ENCODE measurements at regions not wholly inside any gene's neighbourhood (a gene's known extent, or its start where the extent isn't known, plus 50 kb on each side); places are given as distances from the start of the nearest gene placed in this dataset.

DNA sequence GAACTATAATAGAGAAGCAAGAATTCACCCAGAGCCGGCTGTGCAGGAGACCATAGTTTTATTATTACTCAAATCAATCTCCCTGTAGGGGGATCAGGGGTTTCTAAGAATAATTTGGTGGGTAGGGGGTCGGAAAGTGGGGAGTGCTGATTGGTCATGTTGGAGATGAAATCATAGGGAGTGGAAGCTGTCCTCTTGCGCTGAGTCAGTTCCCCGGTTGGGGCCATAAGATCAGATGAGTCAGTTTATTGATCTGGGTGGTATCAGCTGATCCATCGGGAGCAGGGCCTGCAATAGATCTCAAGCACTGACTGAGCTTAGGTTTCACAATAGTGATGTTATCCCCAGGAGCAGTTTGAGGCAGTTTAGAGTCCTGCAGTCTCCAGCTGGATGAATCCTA, 97.0 kb upstream of the SNRPN start:
- TF ChIP-seq, protein P1, sequence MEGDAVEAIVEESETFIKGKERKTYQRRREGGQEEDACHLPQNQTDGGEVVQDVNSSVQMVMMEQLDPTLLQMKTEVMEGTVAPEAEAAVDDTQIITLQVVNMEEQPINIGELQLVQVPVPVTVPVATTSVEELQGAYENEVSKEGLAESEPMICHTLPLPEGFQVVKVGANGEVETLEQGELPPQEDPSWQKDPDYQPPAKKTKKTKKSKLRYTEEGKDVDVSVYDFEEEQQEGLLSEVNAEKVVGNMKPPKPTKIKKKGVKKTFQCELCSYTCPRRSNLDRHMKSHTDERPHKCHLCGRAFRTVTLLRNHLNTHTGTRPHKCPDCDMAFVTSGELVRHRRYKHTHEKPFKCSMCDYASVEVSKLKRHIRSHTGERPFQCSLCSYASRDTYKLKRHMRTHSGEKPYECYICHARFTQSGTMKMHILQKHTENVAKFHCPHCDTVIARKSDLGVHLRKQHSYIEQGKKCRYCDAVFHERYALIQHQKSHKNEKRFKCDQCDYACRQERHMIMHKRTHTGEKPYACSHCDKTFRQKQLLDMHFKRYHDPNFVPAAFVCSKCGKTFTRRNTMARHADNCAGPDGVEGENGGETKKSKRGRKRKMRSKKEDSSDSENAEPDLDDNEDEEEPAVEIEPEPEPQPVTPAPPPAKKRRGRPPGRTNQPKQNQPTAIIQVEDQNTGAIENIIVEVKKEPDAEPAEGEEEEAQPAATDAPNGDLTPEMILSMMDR (IDR thresholded peaks at IDR 0.05; ENCODE audit: low read depth, low read length, poor library complexity, severe bottlenecking), result no peak
- TF ChIP-seq EZH2phosphoT487 (IDR thresholded peaks at IDR 0.05; ENCODE audit: borderline replicate concordance, low read length), result no peak

Measured in DOHH2 (cell line).